Tibial artery (tissue), 4 donors: ENCODE measurements at regions not wholly inside any gene's neighbourhood (a gene's known extent, or its start where the extent isn't known, plus 50 kb on each side); places are given as distances from the start of the nearest gene placed in this dataset.

ENCODE experiments used
- DNase-seq, 2 donors: peaks; one replicate each; pipeline ENCODE4 v3.0.0-alpha.2; 2019
- H3K27ac ChIP-seq, 2 donors: fragments of 200-600 bp; sonication (generic) in 1 of 2; 1 replicate in 1 of 2; 2 replicates in 1 of 2; pipeline ENCODE4 v1.5.1; 2018 to 2019; ENCODE audit warnings: mild to moderate bottlenecking in 1 of 2
- H3K27me3 ChIP-seq, 2 donors: fragments of 200-600 bp; sonication (generic) in 1 of 2; one replicate each; pipeline versions ENCODE4 v1.5.1 to v1.6.0; 2016 to 2019
- H3K36me3 ChIP-seq, 3 donors: fragments of 200-600 bp; sonication (generic) in 2 of 3; one replicate each; pipeline ENCODE4 v1.5.1; 2016 to 2019; ENCODE audit warnings: mild to moderate bottlenecking in 2 of 3
- H3K4me1 ChIP-seq, 4 donors: fragments of 200-600 bp; sonication (generic) in 2 of 4; 1 replicate in 3 of 4; 2 replicates in 1 of 4; pipeline ENCODE4 v1.5.1; 2016 to 2019
- H3K4me3 ChIP-seq, 2 donors: fragments of 200-600 bp; sonication (generic) in 1 of 2; 1 replicate in 1 of 2; 2 replicates in 1 of 2; pipeline ENCODE4 v1.5.1; 2018 to 2019; ENCODE audit warnings: mild to moderate bottlenecking in 2 of 2
- H3K9me3 ChIP-seq, 3 donors: fragments of 200-600 bp; sonication (generic) in 1 of 3; one replicate each; pipeline ENCODE4 v1.5.1; 2016 to 2019
- CTCF ChIP-seq, 2 experiments: fragments of 200-600 bp in 1 of 2; fragments of 450-650 bp in 1 of 2; IDR thresholded peaks; one replicate each; pipeline ENCODE4 v1.5.1; 2017 to 2019; ENCODE audit warnings: antibody characterized with exemption in 2 of 2, mild to moderate bottlenecking in 1 of 2, moderate library complexity in 1 of 2
- intact Hi-C: fragments of 100-400 bp; cut with DNase I; formaldehyde crosslinking; loops from one replicate; pipeline ENCODE4 v1.15.0; 2023; ENCODE audit warnings: low total_unique reads

GRCh38 chr13:33380487-33381079, 95.0 kb upstream of the STARD13 start:
- Histone ChIP-seq H3K4me1 (no peaks in the 10 kb centered on the region), H3K27ac (no peak overlapping the region), H3K27me3 (no peaks in the 10 kb centered on the region), H3K4me3 (no peak overlapping the region), H3K36me3 (no peaks in the 10 kb centered on the region), H3K9me3 (no peaks in the 10 kb centered on the region)
- no peak for TF ChIP-seq CTCF (IDR thresholded peaks at IDR 0.05)
- DNase-seq: no peak
- intact Hi-C loops: no loop called here

GRCh38 chr13:33381180-33381579, 95.6 kb upstream of the STARD13 start:
- Histone ChIP-seq H3K4me1 (no peaks in the 10 kb centered on the region), H3K9me3 (no peaks in the 10 kb centered on the region), H3K4me3 (no peak overlapping the region), H3K27ac (no peak overlapping the region), H3K36me3 (no peaks in the 10 kb centered on the region), H3K27me3 (no peaks in the 10 kb centered on the region)
- no peak for DNase-seq
- TF ChIP-seq CTCF (IDR thresholded peaks at IDR 0.05): no peak
- intact Hi-C loops: no loop called here

- H3K36me3 ChIP-seq: no peaks in the 10 kb centered on the region
- no peak for TF ChIP-seq CTCF (IDR thresholded peaks at IDR 0.05)
- no peak for DNase-seq
- no peaks in the 10 kb centered on the region for H3K4me1 ChIP-seq
- H3K4me3 ChIP-seq: no peak overlapping the region
- H3K9me3 ChIP-seq: no peaks in the 10 kb centered on the region
- intact Hi-C loops: no loop called here
- no peaks in the 10 kb centered on the region for H3K27me3 ChIP-seq
- H3K27ac ChIP-seq: no peak overlapping the region
These were observed 96.4 kb upstream of the STARD13 start for GRCh38 chr13:33381906-33382305.

GRCh38 chr13:33383724-33384577, 98.4 kb upstream of the STARD13 start:
- Histone ChIP-seq H3K36me3 (no peaks in the 10 kb centered on the region), H3K4me3 (no peak overlapping the region), H3K27me3 (no peaks in the 10 kb centered on the region), H3K27ac (no peak overlapping the region), H3K4me1 (no peaks in the 10 kb centered on the region), H3K9me3 (no peaks in the 10 kb centered on the region)
- DNase-seq: no peak
- TF ChIP-seq CTCF (IDR thresholded peaks at IDR 0.05): no peak
- intact Hi-C loops: no loop called here

- no peaks in the 10 kb centered on the region for H3K9me3 ChIP-seq
- H3K27ac ChIP-seq: no peak overlapping the region
- no peak overlapping the region for H3K4me3 ChIP-seq
- no peak for TF ChIP-seq CTCF (IDR thresholded peaks at IDR 0.05)
- no peaks in the 10 kb centered on the region for H3K36me3 ChIP-seq
- H3K4me1 ChIP-seq: no peaks in the 10 kb centered on the region
- intact Hi-C loops: no loop called here
- no peak for DNase-seq
- H3K27me3 ChIP-seq: no peaks in the 10 kb centered on the region
These were observed 102.9 kb upstream of the STARD13 start for GRCh38 chr13:33388286-33388998.
